K562 (cell line): ENCODE measurements at regions not wholly inside any gene's neighbourhood (a gene's known extent, or its start where the extent isn't known, plus 50 kb on each side); places are given as distances from the start of the nearest gene placed in this dataset.

Source experiments
- CCNT2 ChIP-seq: IDR thresholded peaks from 2 replicates; pipeline ENCODE4 v1.6.1; 2011; ENCODE audit warnings: borderline replicate concordance, low read depth, mild to moderate bottlenecking, moderate library complexity, mixed read lengths, low read length; ENCODE audit not compliant: insufficient read length; ENCODE audit errors: extremely low read depth
- HDAC2 ChIP-seq: fragments of 450-650 bp; IDR thresholded peaks from 2 replicates; pipeline ENCODE4 v1.6.1; 2016; ENCODE audit warnings: mild to moderate bottlenecking
- KDM1A ChIP-seq, 2 experiments: fragments of 450-650 bp; IDR thresholded peaks; 2 replicates each; pipeline ENCODE4 v1.6.1; 2016; ENCODE audit warnings: mild to moderate bottlenecking in 2 of 2
- MBD1 ChIP-seq: fragments of 250-450 bp; sonication (Bioruptor Pico); IDR thresholded peaks from 2 replicates; pipeline ENCODE4 v1.8.0; 2022; ENCODE audit warnings: inconsistent platforms
- MGA ChIP-seq: fragments of 450-650 bp; IDR thresholded peaks from 2 replicates; pipeline ENCODE4 v1.6.1; 2016; ENCODE audit warnings: mild to moderate bottlenecking, moderate library complexity
- NR2F6 ChIP-seq: fragments of 450-650 bp; formaldehyde crosslinking; IDR thresholded peaks from 2 replicates; pipeline ENCODE4 v1.4.0; 2020; ENCODE audit warnings: mild to moderate bottlenecking
- RNF219 ChIP-seq: fragments of 250-450 bp; sonication (Bioruptor Pico); IDR thresholded peaks from 2 replicates; pipeline ENCODE4 v1.5.0; 2022; ENCODE audit warnings: mild to moderate bottlenecking
- ZBTB9 ChIP-seq: fragments of 450-650 bp; formaldehyde crosslinking; IDR thresholded peaks from 2 replicates; pipeline ENCODE4 v1.4.0; 2020; ENCODE audit warnings: mild to moderate bottlenecking, moderate library complexity

GRCh38 chr9:106576232-106576760 lies 286.7 kb upstream of the ZNF462 start (continued):
- TF ChIP-seq MGA (no peak), MBD1 (CRISPR knock-in tag) (no peak), RNF219 (CRISPR knock-in tag) (no peak), HDAC2 (no peak), ZBTB9 (CRISPR knock-in tag) (no peak), KDM1A (IDR thresholded peaks at IDR 0.05) (no peak), NR2F6 (CRISPR knock-in tag) (no peak), CCNT2 (no peak)
